Spleen (tissue), 11 donors: ENCODE measurements at regions not wholly inside any gene's neighbourhood (a gene's known extent, or its start where the extent isn't known, plus 50 kb on each side); places are given as distances from the start of the nearest gene placed in this dataset.

Experiments used
- DNase-seq: peaks from one replicate; pipeline ENCODE4 v3.0.0-alpha.2; 2020
- H3K27ac ChIP-seq, 8 donors: fragments of 200-600 bp; sonication (generic) in 7 of 8; 1 replicate in 4 of 8; 2 replicates in 4 of 8; pipeline versions ENCODE4 v1.5.0 to v1.8.0; 2016 to 2021; ENCODE audit warnings: inconsistent platforms in 4 of 8, mild to moderate bottlenecking in 4 of 8, moderate library complexity in 1 of 8
- H3K27me3 ChIP-seq, 7 donors: fragments of 200-600 bp; sonication (generic) in 6 of 7; replicated peaks in 1 of 7; 1 replicate in 4 of 7; 2 replicates in 3 of 7; pipeline versions ENCODE4 v1.5.0 to v1.8.0; 2016 to 2021; ENCODE audit warnings: inconsistent platforms in 3 of 7, mild to moderate bottlenecking in 1 of 7
- H3K36me3 ChIP-seq, 6 donors: fragments of 200-600 bp; sonication (generic) in 5 of 6; 1 replicate in 4 of 6; 2 replicates in 2 of 6; pipeline versions ENCODE4 v1.5.0 to v1.8.0; 2016 to 2021; ENCODE audit warnings: inconsistent platforms in 2 of 6
- H3K4me1 ChIP-seq, 6 donors: fragments of 200-600 bp; sonication (generic) in 5 of 6; 1 replicate in 3 of 6; 2 replicates in 3 of 6; pipeline versions ENCODE4 v1.5.0 to v1.8.0; 2016 to 2021; ENCODE audit warnings: inconsistent platforms in 3 of 6
- H3K4me3 ChIP-seq, 8 donors: fragments of 200-600 bp; sonication (generic) in 7 of 8; 1 replicate in 4 of 8; 2 replicates in 4 of 8; pipeline versions ENCODE4 v1.5.0 to v1.8.0; 2016 to 2021; ENCODE audit warnings: inconsistent platforms in 4 of 8, mild to moderate bottlenecking in 4 of 8, moderate library complexity in 2 of 8
- H3K9me3 ChIP-seq, 8 donors: fragments of 200-600 bp; sonication (generic) in 7 of 8; 1 replicate in 4 of 8; 2 replicates in 4 of 8; pipeline versions ENCODE4 v1.5.0 to v1.8.0; 2016 to 2021; ENCODE audit warnings: inconsistent platforms in 4 of 8
- CTCF ChIP-seq, 11 experiments: fragments of 200-600 bp in 7 of 11; fragments of 450-650 bp in 4 of 11; sonication (generic) in 4 of 11; IDR thresholded peaks in 8 of 11; conservative IDR thresholded peaks in 3 of 11; 1 replicate in 7 of 11; 2 replicates in 4 of 11; pipeline versions ENCODE4 v1.4.0 to v1.8.0; 2016 to 2021; ENCODE audit warnings: antibody characterized with exemption in 11 of 11, inconsistent platforms in 4 of 11, mild to moderate bottlenecking in 1 of 11
- POLR2A ChIP-seq, 3 donors: fragments of 450-650 bp; IDR thresholded peaks; one replicate each; pipeline ENCODE4 v1.5.1; 2017; ENCODE audit warnings: antibody characterized with exemption in 3 of 3, mild to moderate bottlenecking in 1 of 3
- POLR2AphosphoS5 ChIP-seq, 3 donors: sonication (generic); formaldehyde crosslinking; IDR thresholded peaks; one replicate each; pipeline ENCODE4 v1.5.1; 2017; ENCODE audit warnings: antibody characterized with exemption in 3 of 3
- WGBS, 5 donors: extraction: QIAGEN DNeasy Blood & Tissue Kit in 3 of 5; methylation state at CpG; one replicate each; pipeline versions ENCODE4 v1.1.5 to v1.1.7; 2013 to 2018; 5-methylcytosine and 5-hydroxymethylcytosine counted together
- intact Hi-C: fragments of 100-400 bp; cut with DNase I; formaldehyde crosslinking; loops from one replicate; pipeline ENCODE4 v1.15.0; 2023; ENCODE audit warnings: low total_unique reads
- donor health status: healthy with polysubstance abuse.
- donor health status: DM: no; HTN: no; CAD: no; lungs with moderate emphysema.
- donor health status: DM: no; HTN: no; CAD: no.
- donor health status: Bipolar disorder and iron deficiency.
- donor health status: healthy.
- donor health status: DM: no; HTN: no; CAD: no.
- donor health status: DM: yes; HTN: yes; CAD: no.

GRCh38 chr5:61967681-61968080, 338.3 kb upstream of the KIF2A start:
- WGBS, 5 donors: 77 to 89% (median 86%) methylated on average over 3 of the region's 3 CpGs
- H3K36me3 ChIP-seq: no peaks in the 10 kb centered on the region
- no peaks in the 10 kb centered on the region for H3K27me3 ChIP-seq
- intact Hi-C loops: no loop called here
- no peaks in the 10 kb centered on the region for H3K9me3 ChIP-seq
- H3K27ac ChIP-seq: no peak overlapping the region
- no peak overlapping the region for H3K4me3 ChIP-seq
- no peak for DNase-seq
- H3K4me1 ChIP-seq: no peaks in the 10 kb centered on the region
- no peak for TF ChIP-seq POLR2AphosphoS5 (IDR thresholded peaks at IDR 0.05)
- no peak for TF ChIP-seq CTCF (IDR thresholded peaks at IDR 0.05 in 8 of 11, conservative IDR thresholded peaks at IDR 0.05 in 3 of 11)
- TF ChIP-seq POLR2A (IDR thresholded peaks at IDR 0.05): no peak

- DNase-seq: no peak
- 54 to 85% (median 74%) methylated on average over 2 of the region's 2 CpGs for WGBS, 5 donors
- Histone ChIP-seq H3K36me3 (no peaks in the 10 kb centered on the region), H3K9me3 (no peaks in the 10 kb centered on the region), H3K27me3 (no peaks in the 10 kb centered on the region), H3K4me1 (no peaks in the 10 kb centered on the region), H3K4me3 (no peak overlapping the region), H3K27ac (no peak overlapping the region)
- intact Hi-C loops: no loop called here
- TF ChIP-seq POLR2AphosphoS5 (IDR thresholded peaks at IDR 0.05) (no peak), POLR2A (IDR thresholded peaks at IDR 0.05) (no peak), CTCF (IDR thresholded peaks at IDR 0.05 in 8 of 11, conservative IDR thresholded peaks at IDR 0.05 in 3 of 11) (no peak)
Observed at GRCh38 chr5:61969347-61969746, 336.7 kb upstream of the KIF2A start.

GRCh38 chr5:61969755-61970154, 336.3 kb upstream of the KIF2A start:
- intact Hi-C loops: no loop called here
- no peaks in the 10 kb centered on the region for H3K27me3 ChIP-seq

GRCh38 chr5:61970218-61970617, 335.8 kb upstream of the KIF2A start:
- Histone ChIP-seq H3K36me3 (no peaks in the 10 kb centered on the region), H3K27me3 (no peaks in the 10 kb centered on the region), H3K9me3 (no peaks in the 10 kb centered on the region), H3K4me3 (no peak overlapping the region), H3K27ac (no peak overlapping the region), H3K4me1 (no peaks in the 10 kb centered on the region)
- 76 to 88% (median 85%) methylated on average over 7 of the region's 7 CpGs for WGBS, 5 donors
- intact Hi-C loops: no loop called here
- TF ChIP-seq POLR2A (IDR thresholded peaks at IDR 0.05): no peak
- no peak for TF ChIP-seq POLR2AphosphoS5 (IDR thresholded peaks at IDR 0.05)
- no peak for TF ChIP-seq CTCF (IDR thresholded peaks at IDR 0.05 in 8 of 11, conservative IDR thresholded peaks at IDR 0.05 in 3 of 11)
- no peak for DNase-seq

More at GRCh38 chr5:61969755-61970154, 336.3 kb upstream of the KIF2A start:
- WGBS, 5 donors: 84 to 98% (median 91%) methylated on average over 2 of the region's 2 CpGs
- DNase-seq: no peak
- no peaks in the 10 kb centered on the region for H3K36me3 ChIP-seq
- H3K27ac ChIP-seq: no peak overlapping the region
- no peak for TF ChIP-seq CTCF (IDR thresholded peaks at IDR 0.05 in 8 of 11, conservative IDR thresholded peaks at IDR 0.05 in 3 of 11)
- no peak for TF ChIP-seq POLR2A (IDR thresholded peaks at IDR 0.05)
- no peak for TF ChIP-seq POLR2AphosphoS5 (IDR thresholded peaks at IDR 0.05)
- H3K9me3 ChIP-seq: no peaks in the 10 kb centered on the region
- H3K4me1 ChIP-seq: no peaks in the 10 kb centered on the region
- no peak overlapping the region for H3K4me3 ChIP-seq
